Karpas-422 (cell line): ENCODE measurements at regions not wholly inside any gene's neighbourhood (a gene's known extent, or its start where the extent isn't known, plus 50 kb on each side); places are given as distances from the start of the nearest gene placed in this dataset.

ENCODE experiments used
- DNase-seq: peaks from one replicate; pipeline ENCODE4 v3.0.0-alpha.2; 2015
- H2AFZ ChIP-seq: fragments of 200-600 bp; sonication (generic); 2 replicates; pipeline ENCODE4 v1.6.1; 2014; ENCODE audit warnings: antibody characterized with exemption, low read length, mixed read lengths
- H3K27ac ChIP-seq: fragments of 200-600 bp; sonication (generic); 2 replicates; pipeline ENCODE4 v1.5.1; 2014; ENCODE audit warnings: mild to moderate bottlenecking, low read length, moderate library complexity
- H3K27me3 ChIP-seq: fragments of 200-600 bp; sonication (generic); 2 replicates; pipeline ENCODE4 v1.6.1; 2014; ENCODE audit warnings: low read length, mixed read lengths
- H3K36me3 ChIP-seq: fragments of 200-600 bp; sonication (generic); 2 replicates; pipeline ENCODE4 v1.6.1; 2014; ENCODE audit warnings: low read length, mixed read lengths; ENCODE audit not compliant: insufficient read depth
- H3K4me1 ChIP-seq: fragments of 200-600 bp; sonication (generic); 2 replicates; pipeline ENCODE4 v1.6.1; 2014; ENCODE audit warnings: mild to moderate bottlenecking, low read length, mixed read lengths
- H3K4me2 ChIP-seq: fragments of 200-600 bp; sonication (generic); 2 replicates; pipeline ENCODE4 v1.6.1; 2014; ENCODE audit warnings: low read length, low read depth, mild to moderate bottlenecking; ENCODE audit not compliant: poor library complexity, severe bottlenecking
- H3K4me3 ChIP-seq: fragments of 200-600 bp; sonication (generic); 2 replicates; pipeline ENCODE4 v1.5.1; 2014; ENCODE audit warnings: mild to moderate bottlenecking, antibody characterized with exemption, low read length, mixed read lengths
- H3K79me2 ChIP-seq: fragments of 200-600 bp; sonication (generic); 2 replicates; pipeline ENCODE4 v1.6.1; 2014; ENCODE audit warnings: mild to moderate bottlenecking, low read length, mixed read lengths
- H3K9ac ChIP-seq: fragments of 200-600 bp; sonication (generic); 2 replicates; pipeline ENCODE4 v1.6.0; 2014; ENCODE audit warnings: low read length
- H3K9me2 ChIP-seq: fragments of 200-600 bp; sonication (generic), shearing (Covaris generic); replicated peaks from 2 replicates; pipeline ENCODE4 v1.6.0; 2014; ENCODE audit warnings: mild to moderate bottlenecking, low read length, moderate library complexity; ENCODE audit not compliant: insufficient read depth
- H3K9me3 ChIP-seq: fragments of 300-700, 200-600 bp; sonication (generic); 2 replicates; pipeline ENCODE4 v1.6.1; 2014; ENCODE audit warnings: low read length, mixed read lengths
- H4K20me1 ChIP-seq: fragments of 200-600 bp; sonication (generic); 2 replicates; pipeline ENCODE4 v1.6.1; 2014; ENCODE audit warnings: mild to moderate bottlenecking, antibody characterized with exemption, low read length, low read depth; ENCODE audit not compliant: insufficient read depth

- Histone ChIP-seq H4K20me1 (no peaks in the 10 kb centered on the region), H3K27me3 (no peaks in the 10 kb centered on the region), H3K4me2 (no peak overlapping the region), H2AFZ (no peak overlapping the region), H3K9ac (no peak overlapping the region), H3K27ac (no peak overlapping the region), H3K79me2 (no peaks in the 10 kb centered on the region), H3K9me3 (no peaks in the 10 kb centered on the region), H3K4me1 (no peaks in the 10 kb centered on the region), H3K36me3 (no peaks in the 10 kb centered on the region), H3K4me3 (no peak overlapping the region), H3K9me2 (no peaks in the 10 kb centered on the region)
- no peak for DNase-seq
Observed at GRCh38 chr3:69474186-69474585, 88.3 kb upstream of the FRMD4B start.

GRCh38 chr3:69472093-69472492, 86.2 kb upstream of the FRMD4B start:
- no peak overlapping the region for H3K4me2 ChIP-seq
- no peaks in the 10 kb centered on the region for H3K9me3 ChIP-seq
- no peak overlapping the region for H3K4me3 ChIP-seq
- H2AFZ ChIP-seq: no peak overlapping the region
- no peaks in the 10 kb centered on the region for H3K36me3 ChIP-seq
- no peaks in the 10 kb centered on the region for H3K79me2 ChIP-seq
- H3K4me1 ChIP-seq: no peaks in the 10 kb centered on the region
- no peaks in the 10 kb centered on the region for H4K20me1 ChIP-seq
- no peaks in the 10 kb centered on the region for H3K9me2 ChIP-seq
- H3K9ac ChIP-seq: no peak overlapping the region
- no peak for DNase-seq
- no peaks in the 10 kb centered on the region; the same call in 1 of the 2 replicates for H3K27me3 ChIP-seq
- no peak overlapping the region for H3K27ac ChIP-seq

GRCh38 chr3:69463531-69463930, 77.6 kb upstream of the FRMD4B start:
- no peak overlapping the region for H3K4me2 ChIP-seq
- DNase-seq: no peak
- no peak overlapping the region for H3K9ac ChIP-seq
- H3K9me3 ChIP-seq: no peaks in the 10 kb centered on the region
- H4K20me1 ChIP-seq: no peaks in the 10 kb centered on the region
- H3K79me2 ChIP-seq: no peaks in the 10 kb centered on the region
- no peaks in the 10 kb centered on the region for H3K9me2 ChIP-seq
- H3K27me3 ChIP-seq: no peaks in the 10 kb centered on the region; the same call in 1 of the 2 replicates
- no peak overlapping the region for H2AFZ ChIP-seq
- no peak overlapping the region for H3K27ac ChIP-seq
- H3K4me1 ChIP-seq: no peaks in the 10 kb centered on the region
- H3K36me3 ChIP-seq: no peaks in the 10 kb centered on the region
- no peak overlapping the region for H3K4me3 ChIP-seq

- Histone ChIP-seq H3K4me1 (no peaks in the 10 kb centered on the region), H3K27ac (no peak overlapping the region), H3K79me2 (no peaks in the 10 kb centered on the region), H3K4me3 (no peak overlapping the region), H3K9me3 (no peaks in the 10 kb centered on the region), H2AFZ (no peak overlapping the region), H3K9me2 (no peaks in the 10 kb centered on the region), H4K20me1 (no peaks in the 10 kb centered on the region), H3K9ac (no peak overlapping the region), H3K36me3 (no peaks in the 10 kb centered on the region), H3K4me2 (no peak overlapping the region), H3K27me3 (no peaks in the 10 kb centered on the region)
- no peak for DNase-seq
Observed at GRCh38 chr3:69462826-69463100, 76.9 kb upstream of the FRMD4B start.

- Histone ChIP-seq H3K27me3 (no peaks in the 10 kb centered on the region), H3K36me3 (no peaks in the 10 kb centered on the region), H3K4me3 (no peak overlapping the region), H3K27ac (no peak overlapping the region), H4K20me1 (no peaks in the 10 kb centered on the region), H3K9me2 (no peaks in the 10 kb centered on the region), H3K4me1 (no peaks in the 10 kb centered on the region), H3K79me2 (no peaks in the 10 kb centered on the region), H3K4me2 (no peak overlapping the region), H2AFZ (no peak overlapping the region), H3K9ac (no peak overlapping the region), H3K9me3 (no peaks in the 10 kb centered on the region)
- DNase-seq: no peak
Observed at GRCh38 chr3:69462022-69462825, 76.3 kb upstream of the FRMD4B start.

GRCh38 chr3:69460034-69460433, 74.1 kb upstream of the FRMD4B start:
- H3K36me3 ChIP-seq: no peaks in the 10 kb centered on the region
- no peak overlapping the region for H3K4me2 ChIP-seq
- no peak overlapping the region for H3K27ac ChIP-seq
- no peak overlapping the region for H3K9ac ChIP-seq
- H3K79me2 ChIP-seq: no peaks in the 10 kb centered on the region
- H3K4me3 ChIP-seq: no peak overlapping the region
- H3K9me3 ChIP-seq: no peaks in the 10 kb centered on the region
- no peaks in the 10 kb centered on the region for H3K4me1 ChIP-seq
- no peaks in the 10 kb centered on the region for H3K9me2 ChIP-seq
- no peak for DNase-seq
- H4K20me1 ChIP-seq: no peaks in the 10 kb centered on the region
- H3K27me3 ChIP-seq: no peaks in the 10 kb centered on the region
- H2AFZ ChIP-seq: no peak overlapping the region

- Histone ChIP-seq H3K4me2 (no peak overlapping the region), H3K9me3 (no peaks in the 10 kb centered on the region; the same call in 1 of the 2 replicates), H3K27ac (no peak overlapping the region), H3K9ac (no peak overlapping the region), H3K4me3 (no peak overlapping the region), H4K20me1 (no peaks in the 10 kb centered on the region), H3K4me1 (no peaks in the 10 kb centered on the region), H3K79me2 (no peaks in the 10 kb centered on the region), H2AFZ (no peak overlapping the region), H3K36me3 (no peaks in the 10 kb centered on the region), H3K9me2 (no peaks in the 10 kb centered on the region), H3K27me3 (no peaks in the 10 kb centered on the region)
- no peak for DNase-seq
Observed at GRCh38 chr3:69458803-69459365, 73.0 kb upstream of the FRMD4B start.

- no peak for DNase-seq
- Histone ChIP-seq H4K20me1 (no peaks in the 10 kb centered on the region), H3K4me3 (no peak overlapping the region), H3K36me3 (no peaks in the 10 kb centered on the region), H2AFZ (no peak overlapping the region), H3K9me2 (no peaks in the 10 kb centered on the region), H3K4me2 (no peak overlapping the region), H3K27me3 (no peaks in the 10 kb centered on the region), H3K79me2 (no peaks in the 10 kb centered on the region), H3K27ac (no peak overlapping the region), H3K4me1 (no peaks in the 10 kb centered on the region), H3K9me3 (no peaks in the 10 kb centered on the region; the same call in 1 of the 2 replicates), H3K9ac (no peak overlapping the region)
Observed at GRCh38 chr3:69456631-69457030, 70.7 kb upstream of the FRMD4B start.
